ENCODE measurements at regions not wholly inside any gene's neighbourhood (a gene's known extent, or its start where the extent isn't known, plus 50 kb on each side); places are given as distances from the start of the nearest gene placed in this dataset.

- Mint-ChIP-seq H3K4me3 (no peak overlapping the region), H3K27me3 (no peaks in the 10 kb centered on the region), H3K9me3 (peaks cover 9% of the 10 kb centered on the region), H3K27ac (no peak overlapping the region), H3K4me1 (ENCODE audit: low read depth) (no peaks in the 10 kb centered on the region), H3K36me3 (ENCODE audit: low read depth) (no peaks in the 10 kb centered on the region)
- H3K9me3 ChIP-seq (ENCODE audit: control insufficient read depth in 1 of 2, insufficient read depth in 1 of 2, low read length in 2 of 2) = peaks cover 0 to 4% of the 10 kb centered on the region in 2 experiments
- no peaks in the 10 kb centered on the region for H3K4me1 ChIP-seq (ENCODE audit: insufficient read depth, low read length)
- H3K27me3 ChIP-seq (ENCODE audit: control insufficient read depth in 1 of 2, insufficient read depth in 2 of 2, low read length in 2 of 2) = no peaks in the 10 kb centered on the region
- ATAC-seq (ENCODE audit: poor library complexity) (no peak), DNase-seq (no peak)
- CTCF ChIA-PET = no interaction called here
- H3K36me3 ChIP-seq (ENCODE audit: insufficient read depth, low read length) = no peaks in the 10 kb centered on the region
- H3K4me3 ChIP-seq (ENCODE audit: low read length) = no peak overlapping the region
- POLR2A ChIA-PET = no interaction called here
- H3K27ac ChIP-seq (ENCODE audit: low read depth in 1 of 2, low read length in 2 of 2) = no peak overlapping the region
- intact Hi-C loops (cut with DNase I, micrococcal nuclease) = no loop called here
- TF ChIP-seq CTCF (IDR thresholded peaks at IDR 0.05) = no peak
Measured at GRCh38 chr13:61795580-61795979, 379.9 kb upstream of the PCDH20 start.

- no peaks in the 10 kb centered on the region for H3K36me3 Mint-ChIP-seq (ENCODE audit: low read depth)
- H3K27ac Mint-ChIP-seq = no peak overlapping the region
- ChIA-PET POLR2A (no interaction called here), CTCF (no interaction called here)
- Histone ChIP-seq H3K36me3 (ENCODE audit: insufficient read depth, low read length) (no peaks in the 10 kb centered on the region), H3K4me1 (ENCODE audit: insufficient read depth, low read length) (no peaks in the 10 kb centered on the region), H3K27ac (ENCODE audit: low read depth in 1 of 2, low read length in 2 of 2) (no peak overlapping the region), H3K27me3 (ENCODE audit: control insufficient read depth in 1 of 2, insufficient read depth in 2 of 2, low read length in 2 of 2) (no peaks in the 10 kb centered on the region), H3K9me3 (ENCODE audit: control insufficient read depth in 1 of 2, insufficient read depth in 1 of 2, low read length in 2 of 2) (no peaks in the 10 kb centered on the region), H3K4me3 (ENCODE audit: low read length) (no peak overlapping the region)
- no peak overlapping the region for H3K4me3 Mint-ChIP-seq
- no peak for TF ChIP-seq CTCF (IDR thresholded peaks at IDR 0.05)
- ATAC-seq (ENCODE audit: poor library complexity) = no peak
- DNase-seq = no peak
- peaks cover 13% of the 10 kb centered on the region for H3K9me3 Mint-ChIP-seq
- H3K27me3 Mint-ChIP-seq = no peaks in the 10 kb centered on the region
- H3K4me1 Mint-ChIP-seq (ENCODE audit: low read depth) = no peaks in the 10 kb centered on the region
- intact Hi-C loops (cut with DNase I, micrococcal nuclease) = no loop called here
Measured at GRCh38 chr13:61779456-61779855, 363.8 kb upstream of the PCDH20 start.

GRCh38 chr13:61778531-61778930, 362.9 kb upstream of the PCDH20 start:
- Mint-ChIP-seq H3K27ac (no peak overlapping the region), H3K27me3 (no peaks in the 10 kb centered on the region), H3K4me3 (no peak overlapping the region), H3K4me1 (ENCODE audit: low read depth) (no peaks in the 10 kb centered on the region), H3K36me3 (ENCODE audit: low read depth) (no peaks in the 10 kb centered on the region), H3K9me3 (peaks cover 13% of the 10 kb centered on the region)
- intact Hi-C loops (cut with DNase I, micrococcal nuclease) = no loop called here
- no peaks in the 10 kb centered on the region for H3K27me3 ChIP-seq (ENCODE audit: control insufficient read depth in 1 of 2, insufficient read depth in 2 of 2, low read length in 2 of 2)
- H3K4me1 ChIP-seq (ENCODE audit: insufficient read depth, low read length) = no peaks in the 10 kb centered on the region
- H3K4me3 ChIP-seq (ENCODE audit: low read length) = no peak overlapping the region
- ATAC-seq (ENCODE audit: poor library complexity) (no peak), DNase-seq (no peak)
- no peak overlapping the region for H3K27ac ChIP-seq (ENCODE audit: low read depth in 1 of 2, low read length in 2 of 2)
- ChIA-PET POLR2A (no interaction called here), CTCF (no interaction called here)
- no peak for TF ChIP-seq CTCF (IDR thresholded peaks at IDR 0.05)
- no peaks in the 10 kb centered on the region for H3K9me3 ChIP-seq (ENCODE audit: control insufficient read depth in 1 of 2, insufficient read depth in 1 of 2, low read length in 2 of 2)
- H3K36me3 ChIP-seq (ENCODE audit: insufficient read depth, low read length) = no peaks in the 10 kb centered on the region
